ENCODE measurements at regions not wholly inside any gene's neighbourhood (a gene's known extent, or its start where the extent isn't known, plus 50 kb on each side); places are given as distances from the start of the nearest gene placed in this dataset.

GRCh38 chr14:22140633-22141032, 448.4 kb downstream of the DAD1 start:
- no peaks in the 10 kb centered on the region for H3K36me3 ChIP-seq
- no peak for DNase-seq (ENCODE audit: low read depth in 1 of 2, low spot score in 1 of 2)

DNA sequence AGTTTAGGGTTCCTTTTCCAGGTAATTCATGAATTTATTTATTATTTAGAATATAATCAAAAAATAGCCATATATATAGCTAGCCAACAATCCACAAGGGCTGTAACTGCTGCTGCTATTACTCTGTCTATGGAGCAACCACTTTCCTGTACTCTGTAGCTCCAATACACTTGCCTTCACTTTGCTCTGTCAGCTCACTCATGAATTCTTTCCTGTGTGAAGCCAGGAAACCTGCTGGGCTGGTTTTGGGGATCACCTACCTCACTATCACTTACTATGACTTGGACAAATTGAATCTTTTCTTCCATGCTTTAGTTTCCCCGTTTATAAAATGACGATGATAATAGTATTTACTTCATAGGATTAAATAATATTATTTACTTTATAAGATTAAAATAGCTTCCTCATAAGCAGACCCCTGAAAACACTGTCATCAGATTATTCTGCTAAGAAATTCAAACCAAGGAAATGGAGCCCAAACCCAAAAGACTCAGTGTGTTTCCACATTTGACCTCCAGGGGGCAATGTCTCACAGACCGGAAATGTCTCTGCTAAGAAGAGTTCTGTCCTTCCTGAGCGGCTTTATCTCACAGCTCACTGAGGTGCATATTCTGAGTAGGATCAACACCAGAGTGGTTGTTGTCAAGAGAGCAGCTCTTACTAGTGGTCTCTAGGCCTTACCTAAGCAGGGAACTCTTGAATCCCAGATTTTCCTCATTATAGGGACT, 457.1 kb downstream of the DAD1 start:
- Histone ChIP-seq H3K36me3 (no peaks in the 10 kb centered on the region), H3K27ac (no peak overlapping the region), H3K27me3 (no peaks in the 10 kb centered on the region), H3K4me3 (no peak overlapping the region), H3K4me1 (ENCODE audit: low read depth) (no peaks in the 10 kb centered on the region), H3K9me3 (ENCODE audit: low read depth) (no peaks in the 10 kb centered on the region)
- TF ChIP-seq, protein P1, sequence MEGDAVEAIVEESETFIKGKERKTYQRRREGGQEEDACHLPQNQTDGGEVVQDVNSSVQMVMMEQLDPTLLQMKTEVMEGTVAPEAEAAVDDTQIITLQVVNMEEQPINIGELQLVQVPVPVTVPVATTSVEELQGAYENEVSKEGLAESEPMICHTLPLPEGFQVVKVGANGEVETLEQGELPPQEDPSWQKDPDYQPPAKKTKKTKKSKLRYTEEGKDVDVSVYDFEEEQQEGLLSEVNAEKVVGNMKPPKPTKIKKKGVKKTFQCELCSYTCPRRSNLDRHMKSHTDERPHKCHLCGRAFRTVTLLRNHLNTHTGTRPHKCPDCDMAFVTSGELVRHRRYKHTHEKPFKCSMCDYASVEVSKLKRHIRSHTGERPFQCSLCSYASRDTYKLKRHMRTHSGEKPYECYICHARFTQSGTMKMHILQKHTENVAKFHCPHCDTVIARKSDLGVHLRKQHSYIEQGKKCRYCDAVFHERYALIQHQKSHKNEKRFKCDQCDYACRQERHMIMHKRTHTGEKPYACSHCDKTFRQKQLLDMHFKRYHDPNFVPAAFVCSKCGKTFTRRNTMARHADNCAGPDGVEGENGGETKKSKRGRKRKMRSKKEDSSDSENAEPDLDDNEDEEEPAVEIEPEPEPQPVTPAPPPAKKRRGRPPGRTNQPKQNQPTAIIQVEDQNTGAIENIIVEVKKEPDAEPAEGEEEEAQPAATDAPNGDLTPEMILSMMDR (IDR thresholded peaks at IDR 0.05; ENCODE audit: low read depth, low read length) = peak; percentile 43
- DNase-seq (ENCODE audit: low read depth in 1 of 2, low spot score in 1 of 2) = no peak

More at GRCh38 chr14:22140633-22141032, 448.4 kb downstream of the DAD1 start:
- H3K27me3 ChIP-seq = peaks cover 41% of the 10 kb centered on the region
- H3K4me1 ChIP-seq (ENCODE audit: low read depth) = peaks cover 9% of the 10 kb centered on the region
- TF ChIP-seq, protein P1 (IDR thresholded peaks at IDR 0.05; ENCODE audit: low read depth, low read length) = no peak
- H3K27ac ChIP-seq = no peak overlapping the region
- no peak overlapping the region for H3K4me3 ChIP-seq
- no peaks in the 10 kb centered on the region for H3K9me3 ChIP-seq (ENCODE audit: low read depth)

GRCh38 chr14:22124073-22124613, 450.5 kb upstream of the OR4E1 start:
- Histone ChIP-seq H3K4me3 (no peak overlapping the region), H3K9me3 (ENCODE audit: low read depth) (no peaks in the 10 kb centered on the region), H3K36me3 (no peaks in the 10 kb centered on the region), H3K27me3 (peaks cover 5% of the 10 kb centered on the region), H3K27ac (no peak overlapping the region), H3K4me1 (ENCODE audit: low read depth) (no peaks in the 10 kb centered on the region)
- TF ChIP-seq, protein P1 (IDR thresholded peaks at IDR 0.05; ENCODE audit: low read depth, low read length) = no peak
- no peak for DNase-seq (ENCODE audit: low read depth in 1 of 2, low spot score in 1 of 2)

GRCh38 chr14:22122829-22123560, 449.4 kb upstream of the OR4E1 start:
- no peak overlapping the region for H3K4me3 ChIP-seq
- no peaks in the 10 kb centered on the region for H3K4me1 ChIP-seq (ENCODE audit: low read depth)
- no peaks in the 10 kb centered on the region for H3K9me3 ChIP-seq (ENCODE audit: low read depth)
- DNase-seq (ENCODE audit: low read depth in 1 of 2, low spot score in 1 of 2) = no peak
- no peak overlapping the region for H3K27ac ChIP-seq
- peaks cover 13% of the 10 kb centered on the region for H3K27me3 ChIP-seq
- TF ChIP-seq, protein P1 (IDR thresholded peaks at IDR 0.05; ENCODE audit: low read depth, low read length) = no peak
- no peaks in the 10 kb centered on the region for H3K36me3 ChIP-seq

- TF ChIP-seq, protein P1 (IDR thresholded peaks at IDR 0.05; ENCODE audit: low read depth, low read length) = no peak
- H3K27me3 ChIP-seq = peaks cover 15% of the 10 kb centered on the region
- no peaks in the 10 kb centered on the region for H3K9me3 ChIP-seq (ENCODE audit: low read depth)
- H3K4me1 ChIP-seq (ENCODE audit: low read depth) = no peaks in the 10 kb centered on the region
- DNase-seq (ENCODE audit: low read depth in 1 of 2, low spot score in 1 of 2) = peak in 1 of 2 donors; percentile 25
- no peaks in the 10 kb centered on the region for H3K36me3 ChIP-seq
- no peak overlapping the region for H3K27ac ChIP-seq
- H3K4me3 ChIP-seq = no peak overlapping the region
These were observed 448.7 kb upstream of the OR4E1 start for GRCh38 chr14:22122227-22122818.
